IMR-90 (cell line): ENCODE measurements at regions not wholly inside any gene's neighbourhood (a gene's known extent, or its start where the extent isn't known, plus 50 kb on each side); places are given as distances from the start of the nearest gene placed in this dataset.

Experiments used
- CEBPB ChIP-seq: IDR thresholded peaks from 2 replicates; pipeline ENCODE4 v1.6.1; 2012; ENCODE audit warnings: low read depth, low read length, improper control_type of control experiment
- FOS ChIP-seq: fragments of 150-350 bp; IDR thresholded peaks from 2 replicates; pipeline ENCODE4 v1.6.1; 2016; ENCODE audit warnings: low read depth, low read length
- MXI1 ChIP-seq: IDR thresholded peaks from 2 replicates; pipeline ENCODE4 v1.6.1; 2012; ENCODE audit warnings: low read depth, mild to moderate bottlenecking, low read length, moderate library complexity, borderline replicate concordance
- POLR2A ChIP-seq: IDR thresholded peaks from 2 replicates; pipeline ENCODE4 v1.6.1; 2012; ENCODE audit warnings: mild to moderate bottlenecking, low read depth, low read length
- RCOR1 ChIP-seq: IDR thresholded peaks from 2 replicates; pipeline ENCODE4 v1.6.1; 2012; ENCODE audit warnings: mild to moderate bottlenecking, low read length, improper control_type of control experiment; ENCODE audit not compliant: insufficient replicate concordance
- TF ChIP-seq, protein P1 (sequence below): conservative IDR thresholded peaks from 2 replicates; pipeline ENCODE4 v1.5.1; 2012; ENCODE audit warnings: mild to moderate bottlenecking, low read depth, low read length, improper control_type of control experiment

DNA sequence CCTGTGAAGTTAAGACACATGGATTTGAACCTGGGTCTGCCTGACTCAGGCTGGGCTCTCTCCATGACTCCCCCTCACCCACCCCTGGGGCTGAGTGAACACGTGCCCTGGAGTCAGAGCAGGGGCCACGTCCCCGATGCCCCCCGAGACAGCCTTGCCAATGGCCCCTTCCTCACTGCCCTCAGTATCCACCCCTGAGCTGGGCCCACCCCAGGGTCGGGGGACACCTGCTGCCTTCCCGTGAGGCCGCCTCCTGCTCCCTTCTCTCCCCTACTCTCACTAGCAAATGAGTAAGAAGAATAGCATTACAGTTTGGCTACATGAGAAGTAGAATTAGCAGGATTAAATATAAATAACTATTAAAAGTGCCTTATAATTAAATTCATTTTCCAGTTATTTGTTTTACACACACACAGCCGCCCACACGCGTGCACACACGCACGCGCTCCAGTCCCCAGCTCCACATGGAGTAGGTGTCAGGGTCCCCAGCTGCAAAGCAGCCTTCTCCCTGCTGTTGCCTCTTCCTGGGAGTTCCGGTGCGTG lies 117.4 kb upstream of the LINGO1 start:
- TF ChIP-seq RCOR1 (no peak), POLR2A (no peak), MXI1 (no peak), CEBPB (no peak), FOS (no peak)
- TF ChIP-seq, protein P1, sequence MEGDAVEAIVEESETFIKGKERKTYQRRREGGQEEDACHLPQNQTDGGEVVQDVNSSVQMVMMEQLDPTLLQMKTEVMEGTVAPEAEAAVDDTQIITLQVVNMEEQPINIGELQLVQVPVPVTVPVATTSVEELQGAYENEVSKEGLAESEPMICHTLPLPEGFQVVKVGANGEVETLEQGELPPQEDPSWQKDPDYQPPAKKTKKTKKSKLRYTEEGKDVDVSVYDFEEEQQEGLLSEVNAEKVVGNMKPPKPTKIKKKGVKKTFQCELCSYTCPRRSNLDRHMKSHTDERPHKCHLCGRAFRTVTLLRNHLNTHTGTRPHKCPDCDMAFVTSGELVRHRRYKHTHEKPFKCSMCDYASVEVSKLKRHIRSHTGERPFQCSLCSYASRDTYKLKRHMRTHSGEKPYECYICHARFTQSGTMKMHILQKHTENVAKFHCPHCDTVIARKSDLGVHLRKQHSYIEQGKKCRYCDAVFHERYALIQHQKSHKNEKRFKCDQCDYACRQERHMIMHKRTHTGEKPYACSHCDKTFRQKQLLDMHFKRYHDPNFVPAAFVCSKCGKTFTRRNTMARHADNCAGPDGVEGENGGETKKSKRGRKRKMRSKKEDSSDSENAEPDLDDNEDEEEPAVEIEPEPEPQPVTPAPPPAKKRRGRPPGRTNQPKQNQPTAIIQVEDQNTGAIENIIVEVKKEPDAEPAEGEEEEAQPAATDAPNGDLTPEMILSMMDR: no peak
